ENCODE measurements at regions not wholly inside any gene's neighbourhood (a gene's known extent, or its start where the extent isn't known, plus 50 kb on each side); places are given as distances from the start of the nearest gene placed in this dataset.
A peak's percentile ranks its signal among the peaks of the same experiment; 100 is the strongest.

DNA sequence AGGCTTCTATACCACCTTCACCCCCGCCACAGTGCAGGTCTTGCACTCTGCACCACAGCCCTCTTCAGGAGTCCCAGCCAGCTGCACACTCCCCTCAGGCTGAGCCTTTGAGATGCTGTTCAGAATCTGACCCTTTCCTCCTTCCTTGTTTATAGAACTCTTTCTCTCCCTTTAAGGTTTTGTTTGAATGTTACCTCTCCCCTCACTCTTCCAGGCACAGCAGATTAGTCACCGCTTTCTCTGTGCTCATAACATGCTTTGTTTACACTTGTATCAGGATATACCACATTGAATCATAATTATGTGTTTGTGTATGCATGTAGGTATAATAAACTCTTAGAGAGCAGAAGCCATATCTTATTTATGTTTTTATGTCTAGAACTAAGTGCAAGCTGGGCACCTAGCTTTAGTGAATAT, 168.4 kb upstream of the BCL6 start:
- H3K36me3 ChIP-seq, result no peaks in the 10 kb centered on the region
- no peak overlapping the region for H3K4me2 ChIP-seq
- no peaks in the 10 kb centered on the region for H4K20me1 ChIP-seq
- H3K4me1 ChIP-seq, result peaks cover 64% of the 10 kb centered on the region
- no peak overlapping the region for H3K9ac ChIP-seq
- H3K27ac ChIP-seq, result no peak overlapping the region
- no peak for TF ChIP-seq Cebpa-rat (IDR thresholded peaks at IDR 0.05)
- H3K27me3 ChIP-seq, result no peaks in the 10 kb centered on the region
- peaks cover 13% of the 10 kb centered on the region; the same call in 1 of the 2 replicates for H3K9me3 ChIP-seq
- H3K4me3 ChIP-seq, result no peak overlapping the region

DNA sequence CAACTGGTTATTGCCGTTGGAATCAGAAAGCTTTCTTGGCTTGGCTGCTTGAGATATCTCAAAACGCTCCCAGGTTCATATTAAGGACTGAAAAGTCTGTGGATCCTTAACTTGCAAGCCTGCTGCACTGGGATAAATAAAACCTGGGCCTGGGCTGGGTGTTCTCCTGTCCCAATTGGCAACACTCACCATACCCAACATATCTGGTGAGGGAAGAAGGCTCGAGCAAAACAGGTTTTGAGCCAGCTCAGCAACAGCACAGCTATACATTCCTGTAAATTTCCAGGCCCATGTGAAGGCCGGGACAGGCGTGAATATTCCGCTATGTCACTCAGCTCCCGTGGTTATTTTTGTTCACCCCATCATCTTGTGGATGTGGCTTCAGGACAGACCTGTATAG, 169.0 kb upstream of the BCL6 start:
- no peaks in the 10 kb centered on the region for H3K36me3 ChIP-seq
- H3K27ac ChIP-seq, result peak overlapping the region; percentile 47; the same call in 1 of the 2 replicates
- peak overlapping the region; percentile 76 for H3K4me2 ChIP-seq
- peaks cover 70% of the 10 kb centered on the region for H3K4me1 ChIP-seq
- H4K20me1 ChIP-seq, result no peaks in the 10 kb centered on the region
- no peak overlapping the region for H3K4me3 ChIP-seq
- peaks cover 13% of the 10 kb centered on the region; the same call in 1 of the 2 replicates for H3K9me3 ChIP-seq
- no peaks in the 10 kb centered on the region for H3K27me3 ChIP-seq
- TF ChIP-seq Cebpa-rat (IDR thresholded peaks at IDR 0.05), result no peak
- no peak overlapping the region for H3K9ac ChIP-seq

DNA sequence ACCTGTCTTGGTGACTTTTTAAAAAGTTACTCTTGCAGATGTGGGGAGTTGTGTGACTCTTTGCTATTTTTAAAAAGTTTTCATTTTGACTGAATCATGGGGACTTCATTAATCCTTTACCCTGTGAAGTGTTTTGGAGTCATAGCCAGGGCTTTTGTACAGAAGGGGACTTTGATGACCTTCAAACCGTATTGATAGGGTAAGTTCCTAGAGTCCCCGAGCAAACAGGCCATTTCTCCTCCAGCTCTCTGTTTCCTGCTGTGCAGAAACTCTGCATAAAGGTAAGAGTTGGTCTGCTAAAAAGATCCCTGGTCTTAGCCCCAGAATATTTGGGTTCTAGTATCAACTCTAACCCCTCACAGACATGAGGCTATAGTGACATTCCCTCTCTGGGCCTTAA, 170.8 kb upstream of the BCL6 start:
- Histone ChIP-seq H4K20me1 (no peaks in the 10 kb centered on the region), H3K4me2 (peak overlapping the region; percentile 76), H3K9me3 (0 out of 2 replicates have a peak, but pooled peaks cover 8% of the 10 kb centered on the region), H3K36me3 (no peaks in the 10 kb centered on the region), H3K4me1 (peaks cover 75% of the 10 kb centered on the region), H3K27ac (peak overlapping the region; percentile 47), H3K9ac (no peak overlapping the region), H3K4me3 (no peak overlapping the region), H3K27me3 (no peaks in the 10 kb centered on the region)
- TF ChIP-seq Cebpa-rat (IDR thresholded peaks at IDR 0.05), result no peak

DNA sequence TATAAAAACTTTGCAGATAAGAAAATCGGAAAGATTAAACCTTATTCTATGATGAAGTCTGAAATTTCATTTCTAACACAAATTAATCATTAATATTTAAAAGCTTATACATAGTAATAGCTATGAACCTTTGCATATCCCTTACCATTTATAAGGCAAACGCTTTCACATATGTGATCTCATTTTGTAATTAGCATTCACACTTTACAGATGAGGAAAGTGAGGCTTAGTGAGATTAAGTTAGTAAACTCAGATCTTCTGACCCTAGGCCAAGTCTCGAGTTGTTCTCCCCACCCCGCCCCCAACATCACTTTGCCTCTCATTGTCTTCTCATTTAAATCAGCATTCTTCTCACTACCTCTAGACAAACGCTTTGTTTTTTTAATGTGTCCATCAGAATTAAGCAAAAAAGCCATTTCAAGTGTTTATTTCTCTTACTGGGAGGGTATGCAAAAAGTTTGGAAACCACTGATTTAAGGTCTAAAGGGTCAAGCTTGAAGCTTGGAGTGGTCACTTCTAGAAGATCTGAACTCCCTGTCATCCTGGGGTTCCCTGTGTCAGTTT, 172.9 kb upstream of the BCL6 start:
- peak overlapping the region; percentile 86 for H3K4me2 ChIP-seq
- peaks cover 88% of the 10 kb centered on the region for H3K4me1 ChIP-seq
- H3K4me3 ChIP-seq, result peak overlapping the region; percentile 43; the same call in 1 of the 2 replicates
- 0 out of 2 replicates have a peak, but pooled peaks cover 7% of the 10 kb centered on the region for H3K9me3 ChIP-seq
- H4K20me1 ChIP-seq, result no peaks in the 10 kb centered on the region
- no peaks in the 10 kb centered on the region for H3K27me3 ChIP-seq
- H3K9ac ChIP-seq, result peak overlapping the region; percentile 63
- peak overlapping the region; percentile 77 for H3K27ac ChIP-seq
- no peaks in the 10 kb centered on the region for H3K36me3 ChIP-seq
- no peak for TF ChIP-seq Cebpa-rat (IDR thresholded peaks at IDR 0.05)

DNA sequence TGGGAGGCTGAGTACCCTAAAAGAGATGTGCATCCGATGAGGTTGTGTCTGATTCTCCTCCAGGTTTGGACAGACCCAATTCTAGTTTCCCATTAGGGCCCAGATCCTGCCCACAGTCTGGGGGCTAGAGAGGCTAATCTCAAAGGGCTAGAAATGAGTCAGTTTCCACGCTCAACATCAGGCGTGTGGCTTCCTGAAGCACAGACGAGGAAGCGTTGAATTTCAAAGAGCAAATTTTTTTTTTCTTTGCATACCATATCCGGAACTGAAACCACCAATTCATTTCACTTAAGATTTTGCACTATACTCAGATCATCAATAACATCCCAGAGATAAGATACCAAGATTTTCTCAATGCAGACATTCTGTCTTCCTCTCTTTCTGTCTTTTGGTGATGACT, 173.8 kb upstream of the BCL6 start:
- no peaks in the 10 kb centered on the region for H3K27me3 ChIP-seq
- TF ChIP-seq Cebpa-rat (IDR thresholded peaks at IDR 0.05), result no peak
- peaks cover 79% of the 10 kb centered on the region for H3K4me1 ChIP-seq
- no peaks in the 10 kb centered on the region for H3K36me3 ChIP-seq
- H3K27ac ChIP-seq, result peak overlapping the region; percentile 77
- peaks cover 14% of the 10 kb centered on the region for H3K9me3 ChIP-seq
- peak overlapping the region; percentile 43; the same call in 1 of the 2 replicates for H3K4me3 ChIP-seq
- H4K20me1 ChIP-seq, result no peaks in the 10 kb centered on the region
- peak overlapping the region; percentile 63 for H3K9ac ChIP-seq
- peak overlapping the region; percentile 86 for H3K4me2 ChIP-seq

DNA sequence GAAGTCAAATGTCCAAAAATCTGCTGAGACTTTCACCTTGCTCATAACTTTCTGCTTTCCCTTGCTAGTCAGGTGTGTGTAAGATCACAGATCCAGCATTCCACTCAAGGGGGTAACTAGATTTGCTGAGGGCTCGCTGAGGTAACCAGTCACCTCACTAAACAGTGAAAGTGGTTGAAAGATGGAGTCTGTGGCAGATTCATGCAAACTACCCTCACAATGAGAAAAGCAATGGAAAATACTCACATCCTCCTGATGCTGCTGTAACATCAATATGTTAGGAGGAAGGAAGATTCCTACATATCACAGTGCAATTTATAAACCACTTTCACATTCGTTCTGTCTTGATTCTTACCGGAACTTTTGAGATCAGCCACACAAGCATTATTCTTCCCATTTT, 174.3 kb upstream of the BCL6 start:
- no peaks in the 10 kb centered on the region for H4K20me1 ChIP-seq
- H3K4me1 ChIP-seq, result peaks cover 75% of the 10 kb centered on the region
- H3K36me3 ChIP-seq, result no peaks in the 10 kb centered on the region
- H3K9me3 ChIP-seq, result peaks cover 19% of the 10 kb centered on the region
- peak overlapping the region; percentile 86 for H3K4me2 ChIP-seq
- no peaks in the 10 kb centered on the region for H3K27me3 ChIP-seq
- H3K4me3 ChIP-seq, result peak overlapping the region; percentile 43; the same call in 1 of the 2 replicates
- peak overlapping the region; percentile 63; the same call in 1 of the 2 replicates for H3K9ac ChIP-seq
- TF ChIP-seq Cebpa-rat (IDR thresholded peaks at IDR 0.05), result no peak
- peak overlapping the region; percentile 77 for H3K27ac ChIP-seq

DNA sequence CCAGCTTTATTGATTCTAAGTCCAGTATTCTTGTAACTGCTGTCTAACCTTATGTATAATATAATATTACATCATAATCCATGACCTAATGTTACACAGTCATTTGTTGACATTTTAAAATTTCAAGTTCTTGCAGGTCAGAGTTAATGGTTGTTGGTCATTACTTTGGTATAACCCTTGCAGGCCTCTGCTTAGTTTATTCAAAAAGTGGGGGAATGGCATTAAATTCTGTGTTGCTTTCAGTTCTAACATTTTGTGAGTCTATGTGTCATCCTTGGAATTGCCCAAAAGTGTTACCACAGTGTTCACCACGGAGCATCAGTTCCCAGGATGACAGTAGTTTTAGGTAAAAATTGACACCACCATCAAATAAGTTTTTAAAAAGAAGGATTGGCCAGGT, 174.8 kb upstream of the BCL6 start:
- peaks cover 24% of the 10 kb centered on the region for H3K9me3 ChIP-seq
- peaks cover 70% of the 10 kb centered on the region for H3K4me1 ChIP-seq
- peak overlapping the region; percentile 77; the same call in 1 of the 2 replicates for H3K27ac ChIP-seq
- H3K4me2 ChIP-seq, result peak overlapping the region; percentile 86
- H3K27me3 ChIP-seq, result no peaks in the 10 kb centered on the region
- no peaks in the 10 kb centered on the region for H4K20me1 ChIP-seq
- no peaks in the 10 kb centered on the region for H3K36me3 ChIP-seq
- no peak overlapping the region for H3K9ac ChIP-seq
- no peak for TF ChIP-seq Cebpa-rat (IDR thresholded peaks at IDR 0.05)
- H3K4me3 ChIP-seq, result 0 out of 2 replicates have a peak overlapping the region, but pooled peaks have one; percentile 43

DNA sequence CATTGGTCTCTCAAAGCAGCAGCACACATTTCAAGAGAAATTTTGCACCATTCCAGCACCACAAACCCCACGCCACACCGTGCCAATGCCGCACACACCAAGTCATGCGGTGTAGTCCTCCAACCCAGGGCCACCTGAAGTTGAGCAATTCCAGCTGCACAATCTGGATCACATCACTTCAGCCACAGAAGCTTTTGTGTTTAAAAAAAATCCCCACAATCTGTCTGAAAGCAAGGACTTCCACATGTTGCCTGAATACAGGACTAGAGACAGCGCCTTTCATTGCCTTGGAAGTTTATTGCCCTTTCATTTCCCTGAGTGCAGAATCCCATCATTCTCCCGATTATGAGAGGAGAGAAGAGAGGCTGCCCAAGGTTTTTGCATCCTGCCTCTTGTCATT, 175.6 kb upstream of the BCL6 start:
- peak overlapping the region; percentile 61 for H3K4me2 ChIP-seq
- H3K4me1 ChIP-seq, result peaks cover 61% of the 10 kb centered on the region

DNA sequence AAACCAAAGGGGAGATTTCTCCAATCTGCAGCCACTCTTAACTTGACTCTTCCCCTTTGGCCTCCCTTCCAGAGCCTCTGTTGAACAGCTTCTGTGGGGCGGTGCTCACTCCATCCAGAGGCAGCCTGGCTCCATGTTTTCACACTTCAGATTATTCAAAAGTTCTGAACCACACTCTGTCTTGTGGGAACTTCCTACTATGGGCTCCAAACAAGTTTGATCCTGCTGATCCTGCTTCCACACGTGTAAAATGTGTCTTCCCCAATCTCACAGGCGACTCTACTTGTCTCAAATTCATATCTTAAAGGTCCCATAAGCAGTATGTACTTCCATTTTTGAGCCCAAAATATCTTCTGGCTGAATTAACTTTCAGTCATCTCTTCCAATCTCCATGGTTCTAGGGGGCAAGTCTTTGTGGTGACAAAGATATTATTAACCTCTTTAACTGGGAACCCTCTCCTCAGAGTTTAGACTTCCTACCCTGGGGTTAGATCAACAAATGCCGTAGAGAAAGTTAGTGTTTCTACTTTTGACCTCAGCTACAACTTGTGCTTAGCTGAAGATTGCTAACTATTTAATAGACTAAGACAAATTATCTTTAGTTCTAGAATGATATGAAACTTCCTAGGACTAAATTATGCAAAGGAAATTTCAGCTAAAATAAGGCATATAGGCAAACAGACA, 176.3 kb upstream of the BCL6 start:
- H4K20me1 ChIP-seq, result no peaks in the 10 kb centered on the region
- H3K4me2 ChIP-seq, result peak overlapping the region; percentile 61
- no peak overlapping the region for H3K4me3 ChIP-seq
- peaks cover 28% of the 10 kb centered on the region for H3K9me3 ChIP-seq
- H3K27me3 ChIP-seq, result no peaks in the 10 kb centered on the region
- peaks cover 56% of the 10 kb centered on the region for H3K4me1 ChIP-seq
- H3K9ac ChIP-seq, result no peak overlapping the region
- no peak for TF ChIP-seq Cebpa-rat (IDR thresholded peaks at IDR 0.05)
- H3K27ac ChIP-seq, result peak overlapping the region; percentile 28
- no peaks in the 10 kb centered on the region for H3K36me3 ChIP-seq

More for the DNA sequence above, 175.6 kb upstream of the BCL6 start:
- no peaks in the 10 kb centered on the region for H4K20me1 ChIP-seq
- H3K9ac ChIP-seq, result no peak overlapping the region
- H3K27me3 ChIP-seq, result no peaks in the 10 kb centered on the region
- H3K4me3 ChIP-seq, result no peak overlapping the region
- TF ChIP-seq Cebpa-rat (IDR thresholded peaks at IDR 0.05), result no peak
- H3K9me3 ChIP-seq, result peaks cover 28% of the 10 kb centered on the region
- H3K36me3 ChIP-seq, result no peaks in the 10 kb centered on the region
- peak overlapping the region; percentile 28 for H3K27ac ChIP-seq

Measured in BLaER1 (cell line).